ENCODE measurements at regions not wholly inside any gene's neighbourhood (a gene's known extent, or its start where the extent isn't known, plus 50 kb on each side); places are given as distances from the start of the nearest gene placed in this dataset.

DNA sequence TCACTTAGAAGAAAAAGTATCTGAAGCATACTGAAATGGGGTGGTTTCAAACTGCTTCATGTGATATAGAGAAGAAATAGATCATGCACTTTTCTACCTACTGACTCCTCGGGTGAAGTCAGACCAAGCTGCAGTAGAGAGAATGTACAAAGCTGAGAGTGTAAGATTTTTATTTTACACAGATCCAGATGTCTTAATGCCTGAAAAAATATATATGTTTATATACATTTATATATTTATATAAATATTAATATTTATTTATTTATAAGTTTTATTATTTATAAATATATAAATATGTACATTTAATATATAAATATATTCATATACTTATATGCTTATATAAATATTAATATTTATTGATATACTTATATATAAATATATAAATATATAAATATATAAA is 171.9 kb upstream of the SPOCK3 start:
- no peak for TF ChIP-seq ZNF629 (CRISPR knock-in tag; conservative IDR thresholded peaks at IDR 0.05)
- no peak for TF ChIP-seq YEATS4 (CRISPR knock-in tag; IDR thresholded peaks at IDR 0.05; ENCODE audit: borderline replicate concordance)
- TF ChIP-seq, protein P1, sequence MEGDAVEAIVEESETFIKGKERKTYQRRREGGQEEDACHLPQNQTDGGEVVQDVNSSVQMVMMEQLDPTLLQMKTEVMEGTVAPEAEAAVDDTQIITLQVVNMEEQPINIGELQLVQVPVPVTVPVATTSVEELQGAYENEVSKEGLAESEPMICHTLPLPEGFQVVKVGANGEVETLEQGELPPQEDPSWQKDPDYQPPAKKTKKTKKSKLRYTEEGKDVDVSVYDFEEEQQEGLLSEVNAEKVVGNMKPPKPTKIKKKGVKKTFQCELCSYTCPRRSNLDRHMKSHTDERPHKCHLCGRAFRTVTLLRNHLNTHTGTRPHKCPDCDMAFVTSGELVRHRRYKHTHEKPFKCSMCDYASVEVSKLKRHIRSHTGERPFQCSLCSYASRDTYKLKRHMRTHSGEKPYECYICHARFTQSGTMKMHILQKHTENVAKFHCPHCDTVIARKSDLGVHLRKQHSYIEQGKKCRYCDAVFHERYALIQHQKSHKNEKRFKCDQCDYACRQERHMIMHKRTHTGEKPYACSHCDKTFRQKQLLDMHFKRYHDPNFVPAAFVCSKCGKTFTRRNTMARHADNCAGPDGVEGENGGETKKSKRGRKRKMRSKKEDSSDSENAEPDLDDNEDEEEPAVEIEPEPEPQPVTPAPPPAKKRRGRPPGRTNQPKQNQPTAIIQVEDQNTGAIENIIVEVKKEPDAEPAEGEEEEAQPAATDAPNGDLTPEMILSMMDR (CRISPR knock-in tag; IDR thresholded peaks at IDR 0.05): no peak
- TF ChIP-seq, protein P2, sequence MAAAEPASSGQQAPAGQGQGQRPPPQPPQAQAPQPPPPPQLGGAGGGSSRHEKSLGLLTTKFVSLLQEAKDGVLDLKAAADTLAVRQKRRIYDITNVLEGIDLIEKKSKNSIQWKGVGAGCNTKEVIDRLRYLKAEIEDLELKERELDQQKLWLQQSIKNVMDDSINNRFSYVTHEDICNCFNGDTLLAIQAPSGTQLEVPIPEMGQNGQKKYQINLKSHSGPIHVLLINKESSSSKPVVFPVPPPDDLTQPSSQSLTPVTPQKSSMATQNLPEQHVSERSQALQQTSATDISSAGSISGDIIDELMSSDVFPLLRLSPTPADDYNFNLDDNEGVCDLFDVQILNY (CRISPR knock-in tag; conservative IDR thresholded peaks at IDR 0.05): no peak
- no peak for TF ChIP-seq POLR2AphosphoS5 (IDR thresholded peaks at IDR 0.05; ENCODE audit: low read depth, low read length)
- TF ChIP-seq ZNF33A (CRISPR knock-in tag; IDR thresholded peaks at IDR 0.05; ENCODE audit: borderline replicate concordance): no peak
- TF ChIP-seq POLR2A (IDR thresholded peaks at IDR 0.05; ENCODE audit: insufficient read depth in 1 of 2, low read depth in 2 of 2, low read length in 2 of 2): no peak
- no peak for TF ChIP-seq HMG20A (CRISPR knock-in tag; IDR thresholded peaks at IDR 0.05; ENCODE audit: borderline replicate concordance)
- no peak for TF ChIP-seq ZC3H4 (CRISPR knock-in tag; IDR thresholded peaks at IDR 0.05; ENCODE audit: borderline replicate concordance)
- TF ChIP-seq EP300 (IDR thresholded peaks at IDR 0.05; ENCODE audit: low read depth in 2 of 2, low read length in 2 of 2): no peak
- no peak for TF ChIP-seq EP300 (CRISPR knock-in tag; IDR thresholded peaks at IDR 0.05; ENCODE audit: borderline replicate concordance)
- TF ChIP-seq ZNF570 (CRISPR knock-in tag; IDR thresholded peaks at IDR 0.05; ENCODE audit: borderline replicate concordance): no peak
- TF ChIP-seq, protein P3, sequence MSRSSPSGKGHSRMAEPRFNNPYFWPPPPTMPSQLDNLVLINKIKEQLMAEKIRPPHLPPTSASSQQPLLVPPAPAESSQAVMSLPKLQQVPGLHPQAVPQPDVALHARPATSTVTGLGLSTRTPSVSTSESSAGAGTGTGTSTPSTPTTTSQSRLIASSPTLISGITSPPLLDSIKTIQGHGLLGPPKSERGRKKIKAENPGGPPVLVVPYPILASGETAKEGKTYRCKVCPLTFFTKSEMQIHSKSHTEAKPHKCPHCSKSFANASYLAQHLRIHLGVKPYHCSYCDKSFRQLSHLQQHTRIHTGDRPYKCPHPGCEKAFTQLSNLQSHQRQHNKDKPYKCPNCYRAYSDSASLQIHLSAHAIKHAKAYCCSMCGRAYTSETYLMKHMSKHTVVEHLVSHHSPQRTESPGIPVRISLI (CRISPR knock-in tag; IDR thresholded peaks at IDR 0.05; ENCODE audit: borderline replicate concordance): no peak

All from HepG2 (cell line).